ENCODE measurements at regions not wholly inside any gene's neighbourhood (a gene's known extent, or its start where the extent isn't known, plus 50 kb on each side); places are given as distances from the start of the nearest gene placed in this dataset.

DNA sequence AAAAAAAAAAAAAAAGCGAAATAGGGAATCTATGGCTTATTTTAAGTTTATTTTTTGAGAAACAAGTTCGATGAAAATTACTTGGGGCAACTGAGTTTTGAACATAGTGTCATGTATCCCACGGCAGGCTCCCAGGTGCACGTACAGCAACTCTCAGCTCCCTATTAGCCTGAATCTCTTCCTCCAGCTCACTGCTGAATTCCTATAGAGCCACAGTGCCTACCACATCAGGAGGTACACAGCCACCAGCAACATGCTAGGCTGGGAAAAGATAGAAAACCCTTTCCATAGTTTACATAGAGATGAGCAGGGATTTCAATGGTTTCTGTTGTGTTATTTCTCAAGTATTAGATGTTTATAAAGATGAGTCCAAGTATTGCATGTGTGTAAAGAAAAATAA lies 115.9 kb upstream of the RGMB start:
- intact Hi-C loops (cut with DNase I; ENCODE audit: low total_unique reads): no loop called here
- Histone ChIP-seq H3K4me3 (no peak overlapping the region), H3K27ac (no peak overlapping the region), H3K36me3 (no peaks in the 10 kb centered on the region), H3K9me3 (peaks cover 0 to 4% of the 10 kb centered on the region in 2 donors), H3K4me1 (no peaks in the 10 kb centered on the region), H3K27me3 (no peaks in the 10 kb centered on the region)
- no peak for DNase-seq (ENCODE audit: low spot score in 2 of 2)
- TF ChIP-seq POLR2A (IDR thresholded peaks at IDR 0.05) (no peak), POLR2AphosphoS5 (IDR thresholded peaks at IDR 0.05) (no peak)
- TF ChIP-seq, protein P1, sequence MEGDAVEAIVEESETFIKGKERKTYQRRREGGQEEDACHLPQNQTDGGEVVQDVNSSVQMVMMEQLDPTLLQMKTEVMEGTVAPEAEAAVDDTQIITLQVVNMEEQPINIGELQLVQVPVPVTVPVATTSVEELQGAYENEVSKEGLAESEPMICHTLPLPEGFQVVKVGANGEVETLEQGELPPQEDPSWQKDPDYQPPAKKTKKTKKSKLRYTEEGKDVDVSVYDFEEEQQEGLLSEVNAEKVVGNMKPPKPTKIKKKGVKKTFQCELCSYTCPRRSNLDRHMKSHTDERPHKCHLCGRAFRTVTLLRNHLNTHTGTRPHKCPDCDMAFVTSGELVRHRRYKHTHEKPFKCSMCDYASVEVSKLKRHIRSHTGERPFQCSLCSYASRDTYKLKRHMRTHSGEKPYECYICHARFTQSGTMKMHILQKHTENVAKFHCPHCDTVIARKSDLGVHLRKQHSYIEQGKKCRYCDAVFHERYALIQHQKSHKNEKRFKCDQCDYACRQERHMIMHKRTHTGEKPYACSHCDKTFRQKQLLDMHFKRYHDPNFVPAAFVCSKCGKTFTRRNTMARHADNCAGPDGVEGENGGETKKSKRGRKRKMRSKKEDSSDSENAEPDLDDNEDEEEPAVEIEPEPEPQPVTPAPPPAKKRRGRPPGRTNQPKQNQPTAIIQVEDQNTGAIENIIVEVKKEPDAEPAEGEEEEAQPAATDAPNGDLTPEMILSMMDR (IDR thresholded peaks at IDR 0.05): no peak

DNA sequence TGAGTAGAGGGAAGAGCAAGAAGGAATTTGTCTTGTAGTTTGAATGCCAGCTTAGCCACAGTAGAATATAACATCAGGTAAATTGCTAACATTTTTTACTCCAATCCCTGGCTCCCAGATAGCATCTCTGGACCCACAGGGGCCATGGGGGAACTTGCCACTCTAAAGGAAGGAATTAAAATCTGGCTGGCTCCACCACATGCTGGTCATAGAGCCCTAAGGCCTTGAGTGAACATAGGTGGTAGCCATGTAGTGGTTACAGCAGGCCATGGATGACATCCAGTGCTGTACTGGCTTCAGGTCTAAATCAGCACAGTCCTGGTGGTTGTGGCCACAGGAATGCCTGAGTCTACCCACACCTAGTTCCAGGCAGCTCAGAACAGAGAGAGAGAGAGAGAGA lies 109.9 kb upstream of the RGMB start:
- H3K4me1 ChIP-seq: no peaks in the 10 kb centered on the region
- no peak overlapping the region for H3K27ac ChIP-seq
- H3K9me3 ChIP-seq: peaks cover 0 to 5% of the 10 kb centered on the region in 2 donors
- H3K36me3 ChIP-seq: no peaks in the 10 kb centered on the region
- intact Hi-C loops (cut with DNase I; ENCODE audit: low total_unique reads): no loop called here
- H3K27me3 ChIP-seq: no peaks in the 10 kb centered on the region
- peak in 1 of 2 donors; percentile 31 for DNase-seq (ENCODE audit: low spot score in 2 of 2)
- TF ChIP-seq POLR2AphosphoS5 (IDR thresholded peaks at IDR 0.05) (no peak), POLR2A (IDR thresholded peaks at IDR 0.05) (no peak)
- TF ChIP-seq, protein P1 (IDR thresholded peaks at IDR 0.05): no peak
- H3K4me3 ChIP-seq: no peak overlapping the region

DNA sequence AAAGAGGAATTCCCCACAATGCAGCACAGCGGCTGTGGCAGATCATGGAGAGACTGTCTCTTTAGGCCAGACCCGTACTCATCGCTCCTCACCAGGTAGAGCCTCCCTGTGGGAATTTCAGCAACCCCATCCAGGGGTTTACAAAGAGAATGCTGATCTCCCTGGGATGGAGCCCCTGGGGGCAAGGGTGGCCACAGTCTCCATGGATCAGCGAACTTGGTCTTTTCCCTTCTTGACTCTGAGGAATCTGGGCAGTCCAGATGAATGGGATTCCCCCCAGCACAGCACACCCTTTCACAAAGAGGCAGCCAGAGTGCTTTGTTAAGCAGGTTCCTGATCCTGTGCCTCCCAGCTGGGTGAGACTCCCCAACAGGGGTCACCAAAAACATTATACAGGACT lies 108.7 kb upstream of the RGMB start:
- Histone ChIP-seq H3K9me3 (peaks cover 0 to 5% of the 10 kb centered on the region in 2 donors), H3K27ac (no peak overlapping the region), H3K4me3 (no peak overlapping the region), H3K36me3 (no peaks in the 10 kb centered on the region), H3K27me3 (no peaks in the 10 kb centered on the region), H3K4me1 (no peaks in the 10 kb centered on the region)
- no peak for DNase-seq (ENCODE audit: low spot score in 2 of 2)
- TF ChIP-seq POLR2AphosphoS5 (IDR thresholded peaks at IDR 0.05) (no peak), POLR2A (IDR thresholded peaks at IDR 0.05) (no peak)
- TF ChIP-seq, protein P1 (IDR thresholded peaks at IDR 0.05): no peak
- intact Hi-C loops (cut with DNase I; ENCODE audit: low total_unique reads): no loop called here

DNA sequence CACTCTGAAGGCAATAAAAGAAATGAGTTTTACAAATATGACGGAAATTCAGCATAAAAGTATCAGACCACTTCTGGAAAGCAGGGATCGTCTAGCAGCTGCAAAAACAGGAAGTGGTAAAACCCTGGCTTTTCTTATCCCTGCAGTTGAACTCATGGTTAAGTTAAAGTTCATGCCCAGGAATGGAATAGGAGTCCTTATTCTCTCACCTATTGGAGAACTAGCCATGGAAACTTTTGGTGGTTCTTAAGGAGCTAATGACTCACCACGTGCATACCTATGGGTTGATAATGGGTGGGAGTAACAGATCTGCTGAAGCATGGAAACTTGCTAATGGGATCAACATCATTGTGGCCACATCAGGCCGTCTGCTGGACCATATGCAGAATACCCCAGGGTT lies 93.5 kb upstream of the RGMB start:
- H3K27me3 ChIP-seq: no peaks in the 10 kb centered on the region
- TF ChIP-seq POLR2AphosphoS5 (IDR thresholded peaks at IDR 0.05) (no peak), POLR2A (IDR thresholded peaks at IDR 0.05) (no peak)
- TF ChIP-seq, protein P1 (IDR thresholded peaks at IDR 0.05): no peak
- H3K36me3 ChIP-seq: no peaks in the 10 kb centered on the region
- no peak overlapping the region for H3K27ac ChIP-seq
- no peak overlapping the region for H3K4me3 ChIP-seq
- H3K9me3 ChIP-seq: peaks cover 0 to 6% of the 10 kb centered on the region in 2 donors
- intact Hi-C loops (cut with DNase I; ENCODE audit: low total_unique reads): no loop called here
- no peak for DNase-seq (ENCODE audit: low spot score in 2 of 2)
- H3K4me1 ChIP-seq: no peaks in the 10 kb centered on the region

DNA sequence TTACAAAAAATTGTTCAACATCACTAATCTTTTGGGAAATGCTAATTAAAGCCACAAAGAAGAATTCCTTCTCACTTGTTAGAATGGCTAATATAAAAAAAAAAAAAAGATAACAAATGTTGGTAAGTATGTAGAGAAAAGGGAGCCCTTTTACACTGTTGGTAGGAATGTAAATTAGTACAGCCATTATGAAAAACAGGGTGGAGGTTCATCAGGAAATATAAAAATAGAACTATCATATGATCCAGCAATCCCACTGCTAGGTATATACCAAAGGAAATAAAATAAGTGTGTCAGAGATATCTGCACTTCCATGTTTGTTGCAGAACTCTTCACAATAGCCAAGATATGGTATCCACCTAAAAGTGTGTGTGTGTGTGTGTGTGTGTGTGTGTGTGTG lies 83.5 kb upstream of the RGMB start:
- no peak for DNase-seq (ENCODE audit: low spot score in 2 of 2)
- TF ChIP-seq POLR2A (IDR thresholded peaks at IDR 0.05) (no peak), POLR2AphosphoS5 (IDR thresholded peaks at IDR 0.05) (no peak)
- TF ChIP-seq, protein P1 (IDR thresholded peaks at IDR 0.05): no peak
- Histone ChIP-seq H3K4me1 (no peaks in the 10 kb centered on the region), H3K36me3 (no peaks in the 10 kb centered on the region), H3K27me3 (no peaks in the 10 kb centered on the region), H3K27ac (no peak overlapping the region), H3K4me3 (no peak overlapping the region), H3K9me3 (peaks cover 14 to 51% of the 10 kb centered on the region in 2 donors)
- intact Hi-C loops (cut with DNase I; ENCODE audit: low total_unique reads): no loop called here
